NT2/D1 (cell line): ENCODE measurements at regions not wholly inside any gene's neighbourhood (a gene's known extent, or its start where the extent isn't known, plus 50 kb on each side); places are given as distances from the start of the nearest gene placed in this dataset.

ENCODE experiments used
- DNase-seq: peaks from one replicate; pipeline ENCODE4 v3.0.0-alpha.2; 2011; ENCODE audit warnings: low read depth, low spot score
- H3K27me3 ChIP-seq: 2 replicates; pipeline ENCODE4 v1.6.0; 2011; ENCODE audit warnings: mild to moderate bottlenecking; ENCODE audit not compliant: insufficient read length, insufficient read depth
- H3K36me3 ChIP-seq: 2 replicates; pipeline ENCODE4 v1.6.1; 2011; ENCODE audit warnings: mild to moderate bottlenecking, low read length, mixed read lengths; ENCODE audit not compliant: insufficient read depth, insufficient read length
- H3K4me1 ChIP-seq: 2 replicates; pipeline ENCODE4 v1.5.1; 2011; ENCODE audit not compliant: insufficient read depth, insufficient read length
- H3K4me3 ChIP-seq: 2 replicates; pipeline ENCODE4 v1.5.1; 2011; ENCODE audit warnings: low read depth; ENCODE audit not compliant: insufficient read length
- H3K9ac ChIP-seq: 2 replicates; pipeline ENCODE4 v1.6.0; 2011; ENCODE audit warnings: low read depth; ENCODE audit not compliant: insufficient read length
- H3K9me3 ChIP-seq: 2 replicates; pipeline ENCODE4 v1.5.1; 2011; ENCODE audit warnings: mild to moderate bottlenecking, low read length; ENCODE audit not compliant: insufficient read depth
- SUZ12 ChIP-seq: IDR thresholded peaks from 2 replicates; pipeline ENCODE4 v1.6.1; 2011; ENCODE audit not compliant: insufficient read length, insufficient read depth; ENCODE audit errors: extremely low read depth
- YY1 ChIP-seq: IDR thresholded peaks from 2 replicates; pipeline ENCODE4 v1.6.1; 2011; ENCODE audit not compliant: insufficient read length, insufficient read depth
- ZNF274 ChIP-seq: IDR thresholded peaks from 2 replicates; pipeline ENCODE4 v1.6.1; 2011; ENCODE audit warnings: mild to moderate bottlenecking, low read depth, low read length

DNA sequence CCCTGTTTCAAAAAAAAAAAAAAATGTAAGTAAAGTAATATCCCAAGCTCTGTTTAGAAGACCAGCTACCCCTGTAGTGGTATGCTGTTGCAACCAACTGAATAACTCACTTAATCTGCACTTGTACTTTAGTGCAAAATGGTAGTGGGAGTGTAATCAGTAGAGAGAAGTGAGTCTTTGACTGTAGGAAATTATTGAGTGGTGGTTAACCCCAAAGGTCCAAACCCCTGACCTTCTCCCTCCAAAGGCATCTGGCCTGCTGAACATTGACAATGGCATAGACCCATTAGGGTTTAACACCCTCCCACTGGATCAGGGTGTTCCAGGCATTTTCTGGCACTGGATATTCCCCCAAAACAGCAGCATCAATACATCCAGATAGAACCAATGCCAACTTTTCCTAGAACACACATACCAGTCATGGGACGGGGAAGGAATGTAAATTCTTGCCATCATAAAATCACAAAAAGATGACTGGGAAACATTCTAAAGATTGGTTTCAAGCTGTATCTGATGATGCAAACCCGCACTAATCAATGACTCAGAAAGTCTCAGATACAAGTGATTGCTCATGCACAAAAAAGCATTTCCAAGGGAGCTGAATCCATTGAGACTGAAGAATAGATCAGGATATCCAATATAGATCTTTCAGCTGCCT lies 110.3 kb downstream of the MRPL39 start:
- TF ChIP-seq SUZ12 (no peak), YY1 (no peak), ZNF274 (no peak)
- Histone ChIP-seq H3K9ac (no peak overlapping the region), H3K4me3 (no peak overlapping the region), H3K36me3 (peaks cover 32% of the 10 kb centered on the region), H3K9me3 (no peaks in the 10 kb centered on the region), H3K27me3 (no peaks in the 10 kb centered on the region), H3K4me1 (no peaks in the 10 kb centered on the region)
- no peak for DNase-seq

DNA sequence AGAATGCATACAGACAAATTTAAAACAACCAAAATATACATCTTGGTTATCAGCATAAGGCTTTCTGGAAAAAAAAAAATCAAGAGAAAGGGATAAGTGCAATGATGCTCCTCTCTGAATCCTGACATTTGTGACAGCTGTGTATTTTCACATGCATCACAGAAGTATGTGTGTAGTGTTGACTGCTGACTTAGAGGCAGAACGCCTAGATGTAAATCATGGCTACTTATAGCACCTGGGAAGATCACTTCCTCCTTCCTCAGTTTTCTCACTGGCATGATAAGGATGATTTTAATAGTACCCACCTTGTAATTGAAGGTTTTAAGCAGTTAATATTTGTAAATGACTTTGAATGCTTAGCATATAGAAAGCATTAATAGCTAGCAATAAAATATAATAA lies 112.5 kb downstream of the MRPL39 start:
- DNase-seq = no peak
- TF ChIP-seq ZNF274 (no peak), SUZ12 (no peak)
- peaks cover 36% of the 10 kb centered on the region for H3K36me3 ChIP-seq

GRCh38 chr21:25493722-25494121 lies 113.6 kb downstream of the MRPL39 start:
- no peak for DNase-seq
- peaks cover 36% of the 10 kb centered on the region for H3K36me3 ChIP-seq
- no peaks in the 10 kb centered on the region for H3K27me3 ChIP-seq
- TF ChIP-seq YY1 = no peak
- no peak for TF ChIP-seq ZNF274
- no peak for TF ChIP-seq SUZ12
- H3K4me3 ChIP-seq = no peak overlapping the region
- H3K4me1 ChIP-seq = no peaks in the 10 kb centered on the region
- no peaks in the 10 kb centered on the region for H3K9me3 ChIP-seq
- no peak overlapping the region for H3K9ac ChIP-seq

More for the DNA sequence above, 112.5 kb downstream of the MRPL39 start:
- no peak overlapping the region for H3K4me3 ChIP-seq
- no peak overlapping the region for H3K9ac ChIP-seq
- no peaks in the 10 kb centered on the region for H3K27me3 ChIP-seq
- no peaks in the 10 kb centered on the region for H3K4me1 ChIP-seq
- no peaks in the 10 kb centered on the region for H3K9me3 ChIP-seq

- no peaks in the 10 kb centered on the region for H3K9me3 ChIP-seq
- no peak for DNase-seq
- no peak overlapping the region for H3K4me3 ChIP-seq
- TF ChIP-seq SUZ12 (no peak), ZNF274 (no peak), YY1 (no peak)
- H3K27me3 ChIP-seq = no peaks in the 10 kb centered on the region
- no peak overlapping the region for H3K9ac ChIP-seq
- no peaks in the 10 kb centered on the region for H3K4me1 ChIP-seq
- H3K36me3 ChIP-seq = peaks cover 19% of the 10 kb centered on the region
These were observed 116.0 kb downstream of the MRPL39 start for GRCh38 chr21:25491267-25491666.

DNA sequence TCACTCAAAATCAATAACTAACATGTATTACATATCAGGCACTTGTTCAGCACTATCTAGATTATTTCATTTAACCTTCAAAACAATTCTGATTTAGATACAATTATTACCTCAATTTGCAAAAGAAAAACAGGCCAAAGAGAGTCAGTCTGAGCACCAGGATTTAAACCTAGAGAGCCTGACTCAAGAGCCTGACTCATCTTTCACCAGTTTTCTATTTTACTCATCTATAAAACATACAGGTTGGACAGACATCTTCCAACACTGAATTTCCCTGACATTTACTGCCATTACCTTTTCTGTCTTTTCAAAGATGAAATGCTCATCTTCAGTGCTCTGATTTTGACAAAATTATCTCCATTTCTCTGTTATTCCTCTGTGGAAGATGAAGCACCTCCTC lies 116.5 kb downstream of the MRPL39 start:
- no peak for DNase-seq
- TF ChIP-seq YY1 (no peak), SUZ12 (no peak), ZNF274 (no peak)

DNA sequence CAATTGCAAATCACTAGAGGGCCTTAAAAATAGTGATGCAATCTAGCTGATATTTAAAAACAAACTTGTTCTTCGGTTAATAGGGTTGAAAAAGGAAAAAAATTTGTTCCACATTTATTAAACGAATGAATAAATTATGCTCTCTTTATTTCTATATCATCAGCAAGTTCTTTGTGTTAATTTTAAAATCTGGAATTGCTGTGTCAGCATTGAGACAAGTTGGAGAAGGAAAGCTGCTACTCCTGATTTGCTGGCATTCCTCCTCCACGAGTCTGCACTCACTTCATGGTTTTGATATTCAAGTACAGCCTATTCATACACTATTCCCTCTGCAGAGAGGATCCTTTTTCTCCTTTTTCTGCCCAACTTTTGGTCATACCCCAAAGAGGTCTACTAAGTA lies 117.6 kb downstream of the MRPL39 start:
- H3K36me3 ChIP-seq = peaks cover 14% of the 10 kb centered on the region
- DNase-seq = no peak
- H3K9me3 ChIP-seq = 0 out of 2 replicates have a peak, but pooled peaks cover 2% of the 10 kb centered on the region
- no peak overlapping the region for H3K4me3 ChIP-seq
- no peaks in the 10 kb centered on the region for H3K27me3 ChIP-seq
- H3K4me1 ChIP-seq = no peaks in the 10 kb centered on the region
- TF ChIP-seq SUZ12 (no peak), YY1 (no peak), ZNF274 (no peak)
- H3K9ac ChIP-seq = no peak overlapping the region

More for the DNA sequence above, 116.5 kb downstream of the MRPL39 start:
- no peaks in the 10 kb centered on the region for H3K4me1 ChIP-seq
- H3K27me3 ChIP-seq = no peaks in the 10 kb centered on the region
- H3K4me3 ChIP-seq = no peak overlapping the region
- H3K9ac ChIP-seq = no peak overlapping the region
- no peaks in the 10 kb centered on the region for H3K9me3 ChIP-seq
- peaks cover 19% of the 10 kb centered on the region for H3K36me3 ChIP-seq

DNA sequence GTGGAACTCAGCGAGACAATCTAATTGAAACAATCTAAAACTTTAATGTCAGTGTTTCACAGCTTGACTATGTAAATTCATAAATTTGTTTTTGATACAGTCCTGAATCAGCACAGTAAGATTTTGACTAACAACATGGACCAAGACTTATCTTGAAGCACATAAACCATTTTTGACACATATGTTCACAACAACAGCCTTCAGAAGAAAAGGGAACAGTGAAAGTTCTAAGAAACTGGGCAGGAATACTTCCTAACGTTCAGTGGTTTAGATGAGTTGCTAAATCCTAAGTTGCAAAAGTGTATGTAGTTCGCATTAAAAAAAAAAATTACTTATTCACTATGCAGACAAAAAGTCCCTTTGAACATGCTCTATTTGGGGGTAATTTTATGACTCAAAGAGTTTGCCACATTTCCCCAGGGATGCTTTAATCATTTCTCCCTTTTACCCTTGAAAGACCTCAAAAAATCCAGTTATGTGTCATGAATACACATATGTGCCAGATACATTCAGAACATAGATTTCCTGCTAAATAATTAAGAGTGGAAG lies 120.2 kb downstream of the MRPL39 start:
- no peak for TF ChIP-seq SUZ12
- no peak for TF ChIP-seq YY1
- TF ChIP-seq ZNF274 = no peak
- Histone ChIP-seq H3K9me3 (peaks cover 15% of the 10 kb centered on the region), H3K4me3 (no peak overlapping the region), H3K4me1 (no peaks in the 10 kb centered on the region), H3K27me3 (no peaks in the 10 kb centered on the region), H3K36me3 (peaks cover 7% of the 10 kb centered on the region), H3K9ac (no peak overlapping the region)
- no peak for DNase-seq
